22Rv1 (cell line): ENCODE measurements at regions not wholly inside any gene's neighbourhood (a gene's known extent, or its start where the extent isn't known, plus 50 kb on each side); places are given as distances from the start of the nearest gene placed in this dataset.

Experiments used
- H3K27ac ChIP-seq: fragments of 450-650 bp; 2 replicates; pipeline ENCODE4 v1.5.1; 2017
- ZFX ChIP-seq: fragments of 450-650 bp; IDR thresholded peaks from 2 replicates; pipeline ENCODE4 v1.6.1; 2017; ENCODE audit warnings: antibody characterized with exemption, borderline replicate concordance
- TF ChIP-seq, protein P1 (sequence below): fragments of 450-650 bp; IDR thresholded peaks from 2 replicates; pipeline ENCODE4 v1.5.1; 2017; ENCODE audit warnings: mild to moderate bottlenecking

DNA sequence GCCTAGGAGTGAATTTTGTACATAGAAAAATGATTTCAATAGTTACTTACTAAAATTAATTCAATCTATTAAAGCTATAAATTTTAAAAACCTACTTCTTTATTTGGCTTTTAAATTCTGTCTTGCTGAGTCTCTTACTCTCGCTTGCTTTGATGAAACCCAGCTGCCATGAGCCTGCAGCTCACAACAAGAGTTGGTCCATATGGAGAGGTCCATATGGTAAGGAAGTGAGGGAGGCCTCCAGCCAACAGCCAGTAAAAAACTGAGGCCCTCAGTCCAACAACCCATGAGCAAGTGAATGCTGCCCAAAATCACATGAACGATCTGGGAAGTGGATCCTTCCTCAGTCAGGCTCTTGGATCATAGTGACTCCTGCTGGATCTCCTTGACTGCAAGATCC is 89.9 kb upstream of the CXADR start:
- no peak overlapping the region for H3K27ac ChIP-seq
- TF ChIP-seq, protein P1, sequence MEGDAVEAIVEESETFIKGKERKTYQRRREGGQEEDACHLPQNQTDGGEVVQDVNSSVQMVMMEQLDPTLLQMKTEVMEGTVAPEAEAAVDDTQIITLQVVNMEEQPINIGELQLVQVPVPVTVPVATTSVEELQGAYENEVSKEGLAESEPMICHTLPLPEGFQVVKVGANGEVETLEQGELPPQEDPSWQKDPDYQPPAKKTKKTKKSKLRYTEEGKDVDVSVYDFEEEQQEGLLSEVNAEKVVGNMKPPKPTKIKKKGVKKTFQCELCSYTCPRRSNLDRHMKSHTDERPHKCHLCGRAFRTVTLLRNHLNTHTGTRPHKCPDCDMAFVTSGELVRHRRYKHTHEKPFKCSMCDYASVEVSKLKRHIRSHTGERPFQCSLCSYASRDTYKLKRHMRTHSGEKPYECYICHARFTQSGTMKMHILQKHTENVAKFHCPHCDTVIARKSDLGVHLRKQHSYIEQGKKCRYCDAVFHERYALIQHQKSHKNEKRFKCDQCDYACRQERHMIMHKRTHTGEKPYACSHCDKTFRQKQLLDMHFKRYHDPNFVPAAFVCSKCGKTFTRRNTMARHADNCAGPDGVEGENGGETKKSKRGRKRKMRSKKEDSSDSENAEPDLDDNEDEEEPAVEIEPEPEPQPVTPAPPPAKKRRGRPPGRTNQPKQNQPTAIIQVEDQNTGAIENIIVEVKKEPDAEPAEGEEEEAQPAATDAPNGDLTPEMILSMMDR = no peak
- no peak for TF ChIP-seq ZFX

DNA sequence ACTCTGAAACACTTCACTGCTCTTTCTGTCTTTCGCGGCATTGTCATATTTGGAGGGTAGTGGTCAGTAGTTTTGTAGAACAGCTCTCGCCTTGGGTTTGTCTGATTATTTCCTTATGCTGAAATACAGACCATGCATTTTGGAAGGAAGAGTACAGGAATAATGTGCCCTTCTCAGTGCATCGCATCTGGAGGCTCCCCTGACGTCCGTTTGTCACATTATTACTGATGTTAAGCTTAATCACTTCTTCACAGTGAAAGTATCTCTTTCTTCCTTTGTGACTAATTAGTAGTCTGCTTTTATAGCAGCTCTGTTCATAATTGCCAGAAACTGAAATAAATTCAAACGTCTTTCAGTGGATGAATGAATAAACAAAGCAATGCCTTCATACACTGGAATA is 85.7 kb upstream of the CXADR start:
- TF ChIP-seq, protein P1 = no peak
- no peak for TF ChIP-seq ZFX
- H3K27ac ChIP-seq = no peak overlapping the region

DNA sequence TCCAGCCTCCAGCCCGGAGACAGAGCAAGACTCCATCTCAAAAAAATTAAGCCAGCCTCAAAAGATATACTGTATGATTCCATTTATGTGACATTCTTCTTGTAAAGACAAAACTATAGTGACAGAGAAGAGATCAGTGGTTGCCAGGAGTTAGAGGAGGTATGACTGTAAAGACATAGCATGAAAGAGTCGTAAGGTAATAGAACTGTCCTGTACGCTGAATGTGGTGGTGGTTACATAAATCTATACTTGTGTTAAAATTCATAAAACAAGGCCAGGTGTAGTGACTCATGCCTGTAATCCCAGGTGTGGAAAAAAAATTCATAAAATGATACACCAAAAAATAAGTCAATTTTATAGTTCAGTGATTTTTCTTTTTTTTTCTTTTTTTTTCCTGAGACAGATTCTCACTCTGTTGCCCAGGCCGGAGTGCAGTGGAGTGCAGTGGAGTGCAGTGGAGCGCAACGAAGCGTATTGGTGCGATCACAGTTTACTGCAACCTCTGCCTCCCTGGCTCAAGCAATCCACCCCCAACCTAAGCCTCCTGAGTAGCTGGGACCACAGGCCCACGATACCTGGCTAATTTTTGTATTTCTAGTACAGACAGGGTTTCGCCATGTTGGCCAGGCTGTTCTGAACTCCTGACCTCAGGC is 84.9 kb upstream of the CXADR start:
- TF ChIP-seq, protein P1 = no peak
- no peak for TF ChIP-seq ZFX
- H3K27ac ChIP-seq = no peak overlapping the region

DNA sequence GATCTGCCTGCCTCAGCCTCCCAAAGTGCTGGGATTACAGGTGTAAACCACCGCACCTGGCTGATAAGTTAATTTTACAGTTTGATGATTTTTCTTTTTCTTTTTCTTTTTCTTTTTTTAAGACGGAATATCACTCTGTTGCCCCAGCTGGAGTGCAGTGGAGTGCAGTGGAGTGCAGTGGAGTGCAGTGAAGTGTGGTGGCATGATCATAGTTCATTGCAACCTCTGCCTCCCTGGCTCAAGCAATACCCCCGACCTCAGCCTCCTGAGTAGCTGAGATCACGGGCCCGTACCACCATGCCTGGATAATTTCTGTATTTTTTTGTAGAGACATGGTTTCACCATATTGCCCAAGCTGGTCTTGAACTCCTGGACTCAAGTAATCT is 84.4 kb upstream of the CXADR start:
- H3K27ac ChIP-seq = no peak overlapping the region
- TF ChIP-seq, protein P1 = no peak

DNA sequence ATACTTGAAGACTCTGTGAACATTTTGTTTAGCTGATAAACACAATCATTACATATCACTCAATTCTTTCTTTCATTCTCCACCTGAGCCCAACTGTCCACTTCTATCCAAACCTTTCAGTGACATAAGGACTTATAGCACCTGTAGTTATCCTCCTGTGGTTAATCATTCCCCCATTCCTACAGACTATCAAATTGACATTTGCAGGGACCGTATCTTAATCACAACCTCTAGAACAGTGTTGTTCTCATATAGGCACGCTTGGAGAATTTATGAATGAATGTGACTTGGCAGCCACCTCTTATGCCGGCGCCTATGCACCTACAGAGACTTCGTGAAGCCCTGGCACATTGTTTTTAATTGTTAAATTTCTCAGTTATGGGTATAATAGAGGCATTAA is 83.9 kb upstream of the CXADR start:
- H3K27ac ChIP-seq = no peak overlapping the region

DNA sequence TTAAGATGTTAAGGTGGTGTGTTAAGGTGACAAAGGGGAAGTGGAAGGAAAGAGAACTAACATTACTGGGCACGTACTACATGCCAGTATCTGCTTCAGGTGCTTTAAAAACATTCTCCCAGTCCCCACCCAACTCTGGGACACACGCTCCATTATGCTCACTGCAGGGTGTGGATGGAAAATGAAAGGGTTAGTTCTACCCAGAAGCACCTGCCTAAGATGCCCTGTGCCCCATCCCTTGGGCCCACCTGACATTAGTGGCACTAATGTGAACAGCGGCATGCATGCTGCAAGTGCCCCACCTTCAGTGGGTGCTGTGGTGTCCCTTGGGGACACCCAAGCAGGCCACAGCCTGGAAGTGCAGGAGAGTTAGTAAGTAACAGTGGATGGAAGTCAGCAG is 82.9 kb upstream of the CXADR start:
- H3K27ac ChIP-seq = no peak overlapping the region
- TF ChIP-seq, protein P1 = no peak
- no peak for TF ChIP-seq ZFX

More for the DNA sequence above, 83.9 kb upstream of the CXADR start:
- TF ChIP-seq, protein P1 = no peak
- TF ChIP-seq ZFX = no peak

DNA sequence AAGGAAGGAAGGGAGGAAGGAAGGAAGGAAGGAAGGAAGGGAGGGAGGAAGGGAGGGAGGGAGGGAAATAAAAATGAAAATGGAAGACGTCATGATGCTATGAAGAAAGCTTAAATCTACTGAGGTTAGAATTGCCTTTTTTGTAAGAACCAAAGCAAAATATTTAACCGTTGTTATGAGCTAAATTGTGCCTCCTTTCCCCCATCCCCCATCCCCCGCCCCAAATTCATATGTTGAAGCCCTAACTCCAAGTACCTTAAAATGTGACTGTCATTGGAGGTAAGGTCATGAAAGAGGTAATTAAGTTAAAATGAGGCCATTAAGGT is 80.1 kb upstream of the CXADR start:
- no peak for TF ChIP-seq ZFX
- TF ChIP-seq, protein P1 = no peak
- no peak overlapping the region for H3K27ac ChIP-seq
